HEK293T (cell line): ENCODE measurements at regions not wholly inside any gene's neighbourhood (a gene's known extent, or its start where the extent isn't known, plus 50 kb on each side); places are given as distances from the start of the nearest gene placed in this dataset.

Experiments
- CTCF ChIA-PET: fragments of 350-600 bp; formaldehyde crosslinking; extraction: SDS; loops from one replicate; lab custom pipeline; 2021; ENCODE audit warnings: antibody characterized with exemption, inconsistent platforms; lab: Yijun Ruan, JAX
- POLR2A ChIA-PET: fragments of 350-600 bp; formaldehyde crosslinking; extraction: SDS; loops from one replicate; lab custom pipeline; 2020; ENCODE audit warnings: antibody characterized with exemption, inconsistent platforms; lab: Yijun Ruan, JAX
- DNase-seq: peaks from one replicate; pipeline ENCODE4 v3.0.0; 2012; ENCODE audit warnings: mixed read lengths; ENCODE audit errors: extremely low spot score
- ARNT ChIP-seq: fragments of 450-650 bp; IDR thresholded peaks from 2 replicates; pipeline ENCODE4 v1.6.1; 2017; ENCODE audit warnings: mild to moderate bottlenecking
- BHLHE40 ChIP-seq: fragments of 450-650 bp; IDR thresholded peaks from 2 replicates; pipeline ENCODE4 v1.6.1; 2016; ENCODE audit warnings: mild to moderate bottlenecking, moderate library complexity, borderline replicate concordance
- CTBP1 ChIP-seq: fragments of 450-650 bp; IDR thresholded peaks from 2 replicates; pipeline ENCODE4 v1.6.1; 2016; ENCODE audit warnings: borderline replicate concordance
- ELF4 ChIP-seq: fragments of 450-650 bp; IDR thresholded peaks from 2 replicates; pipeline ENCODE4 v1.6.1; 2017; ENCODE audit warnings: antibody characterized with exemption
- FOXA1 ChIP-seq: fragments of 450-650 bp; IDR thresholded peaks from 2 replicates; pipeline ENCODE4 v1.6.1; 2016; ENCODE audit warnings: mild to moderate bottlenecking
- FOXK2 ChIP-seq: fragments of 450-650 bp; IDR thresholded peaks from 2 replicates; pipeline ENCODE4 v1.6.1; 2016; ENCODE audit warnings: mild to moderate bottlenecking
- FOXM1 ChIP-seq: fragments of 450-650 bp; IDR thresholded peaks from 2 replicates; pipeline ENCODE4 v1.6.1; 2017; ENCODE audit warnings: mild to moderate bottlenecking, borderline replicate concordance
- HDGF ChIP-seq: fragments of 450-650 bp; IDR thresholded peaks from 2 replicates; pipeline ENCODE4 v1.6.1; 2017; ENCODE audit warnings: antibody characterized with exemption, borderline replicate concordance
- L3MBTL2 ChIP-seq: fragments of 450-650 bp; conservative IDR thresholded peaks from 2 replicates; pipeline ENCODE4 v1.6.1; 2016; ENCODE audit warnings: mild to moderate bottlenecking
- LEF1 ChIP-seq: fragments of 450-650 bp; IDR thresholded peaks from 2 replicates; pipeline ENCODE4 v1.6.1; 2017; ENCODE audit warnings: mild to moderate bottlenecking, borderline replicate concordance
- NFRKB ChIP-seq: fragments of 450-650 bp; IDR thresholded peaks from 2 replicates; pipeline ENCODE4 v1.6.1; 2016; ENCODE audit warnings: mild to moderate bottlenecking, moderate library complexity
- PKNOX1 ChIP-seq: fragments of 450-650 bp; IDR thresholded peaks from 2 replicates; pipeline ENCODE4 v1.6.1; 2016
- SP1 ChIP-seq: fragments of 450-650 bp; IDR thresholded peaks from 2 replicates; pipeline ENCODE4 v1.6.1; 2017
- SUZ12 ChIP-seq: fragments of 450-650 bp; IDR thresholded peaks from 2 replicates; pipeline ENCODE4 v1.6.1; 2016; ENCODE audit warnings: mild to moderate bottlenecking
- TARDBP ChIP-seq: fragments of 450-650 bp; IDR thresholded peaks from 2 replicates; pipeline ENCODE4 v1.6.1; 2016
- ZNF384 ChIP-seq: fragments of 450-650 bp; IDR thresholded peaks from 2 replicates; pipeline ENCODE4 v1.6.1; 2016

- no peak for DNase-seq
- TF ChIP-seq CTBP1: no peak
- TF ChIP-seq NFRKB: no peak
- no peak for TF ChIP-seq FOXM1
- no peak for TF ChIP-seq SUZ12
- TF ChIP-seq FOXA1: no peak
- TF ChIP-seq TARDBP: no peak
- no peak for TF ChIP-seq LEF1
- no peak for TF ChIP-seq L3MBTL2
- POLR2A ChIA-PET: no interaction called here
- CTCF ChIA-PET: no interaction called here
Observed at GRCh38 chr15:98391568-98391967, 256.8 kb upstream of the IGF1R start.

- POLR2A ChIA-PET: no interaction called here
- TF ChIP-seq HDGF: no peak
- TF ChIP-seq ZNF384: no peak
- TF ChIP-seq L3MBTL2: no peak
- no peak for TF ChIP-seq FOXK2
- TF ChIP-seq TARDBP: no peak
- no peak for TF ChIP-seq SP1
- TF ChIP-seq FOXA1: no peak
- no peak for TF ChIP-seq ARNT
- TF ChIP-seq LEF1: no peak
- CTCF ChIA-PET: no interaction called here
- DNase-seq: no peak
Observed at GRCh38 chr15:98393471-98393870, 254.9 kb upstream of the IGF1R start.

GRCh38 chr15:98394546-98394945, 253.8 kb upstream of the IGF1R start:
- CTCF ChIA-PET: interaction anchor here (0.7 kb wide), 1 partner anchor 39 kb away, joined by 3 read pairs; no protein-coding TSS in a partner anchor
- TF ChIP-seq FOXM1 (no peak), BHLHE40 (no peak)
- DNase-seq: no peak
- POLR2A ChIA-PET: no interaction called here

- ChIA-PET CTCF (interaction anchor here (1.3 kb wide), 1 partner anchor 84 kb away, joined by 4 read pairs; no protein-coding TSS in a partner anchor), POLR2A (no interaction called here)
- DNase-seq: no peak
- no peak for TF ChIP-seq FOXA1
- TF ChIP-seq PKNOX1: no peak
- TF ChIP-seq SUZ12: no peak
- TF ChIP-seq LEF1: no peak
- no peak for TF ChIP-seq ZNF384
- no peak for TF ChIP-seq ARNT
- no peak for TF ChIP-seq CTBP1
- no peak for TF ChIP-seq ELF4
- TF ChIP-seq FOXK2: no peak
- TF ChIP-seq BHLHE40: no peak
- no peak for TF ChIP-seq L3MBTL2
- TF ChIP-seq HDGF: no peak
- TF ChIP-seq SP1: no peak
- no peak for TF ChIP-seq TARDBP
- no peak for TF ChIP-seq NFRKB
- no peak for TF ChIP-seq FOXM1
Observed at GRCh38 chr15:98395974-98396610, 252.2 kb upstream of the IGF1R start.

GRCh38 chr15:98397419-98397818, 250.9 kb upstream of the IGF1R start:
- TF ChIP-seq SP1: no peak
- TF ChIP-seq SUZ12: no peak
- TF ChIP-seq ZNF384: no peak
- TF ChIP-seq TARDBP: no peak
- TF ChIP-seq ARNT: no peak
- no peak for TF ChIP-seq CTBP1
- no peak for TF ChIP-seq BHLHE40
- no peak for TF ChIP-seq FOXM1
- TF ChIP-seq HDGF: no peak
- no peak for TF ChIP-seq NFRKB
- no peak for TF ChIP-seq FOXA1
- TF ChIP-seq L3MBTL2: no peak
- TF ChIP-seq FOXK2: no peak
- TF ChIP-seq LEF1: no peak
- no peak for TF ChIP-seq ELF4
- TF ChIP-seq PKNOX1: no peak
- ChIA-PET POLR2A (no interaction called here), CTCF (interaction anchor here (1.3 kb wide), 1 partner anchor 85 kb away, joined by 4 read pairs; no protein-coding TSS in a partner anchor)
- no peak for DNase-seq

- DNase-seq: no peak
- CTCF ChIA-PET: no interaction called here
- no peak for TF ChIP-seq FOXK2
- no peak for TF ChIP-seq HDGF
- no peak for TF ChIP-seq LEF1
- TF ChIP-seq L3MBTL2: no peak
- no peak for TF ChIP-seq FOXM1
- no peak for TF ChIP-seq ARNT
- no peak for TF ChIP-seq ELF4
- TF ChIP-seq BHLHE40: no peak
- no peak for TF ChIP-seq SUZ12
- no peak for TF ChIP-seq PKNOX1
- no peak for TF ChIP-seq NFRKB
- no peak for TF ChIP-seq TARDBP
- no peak for TF ChIP-seq ZNF384
- TF ChIP-seq CTBP1: no peak
- TF ChIP-seq FOXA1: no peak
- TF ChIP-seq SP1: no peak
- POLR2A ChIA-PET: no interaction called here
Observed at GRCh38 chr15:98398056-98398455, 250.3 kb upstream of the IGF1R start.
